A673 (cell line): ENCODE measurements at regions not wholly inside any gene's neighbourhood (a gene's known extent, or its start where the extent isn't known, plus 50 kb on each side); places are given as distances from the start of the nearest gene placed in this dataset.

ENCODE experiments used
- EZH2 ChIP-seq: fragments of 200-600 bp; sonication (generic); IDR thresholded peaks from 2 replicates; pipeline ENCODE4 v1.6.1; 2017; ENCODE audit warnings: borderline replicate concordance, low read depth, mild to moderate bottlenecking, mixed read lengths, antibody characterized with exemption, low read length; ENCODE audit not compliant: poor library complexity, severe bottlenecking
- TF ChIP-seq, protein P1 (sequence below): fragments of 300-800, 200-600 bp; sonication (generic); conservative IDR thresholded peaks from 2 replicates; pipeline ENCODE4 v1.5.1; 2017; ENCODE audit warnings: low read depth, mild to moderate bottlenecking, antibody characterized with exemption, low read length, moderate library complexity, mixed read lengths

GRCh38 chr5:130937046-130937445 is 228.0 kb downstream of the HINT1 start:
- TF ChIP-seq, protein P1, sequence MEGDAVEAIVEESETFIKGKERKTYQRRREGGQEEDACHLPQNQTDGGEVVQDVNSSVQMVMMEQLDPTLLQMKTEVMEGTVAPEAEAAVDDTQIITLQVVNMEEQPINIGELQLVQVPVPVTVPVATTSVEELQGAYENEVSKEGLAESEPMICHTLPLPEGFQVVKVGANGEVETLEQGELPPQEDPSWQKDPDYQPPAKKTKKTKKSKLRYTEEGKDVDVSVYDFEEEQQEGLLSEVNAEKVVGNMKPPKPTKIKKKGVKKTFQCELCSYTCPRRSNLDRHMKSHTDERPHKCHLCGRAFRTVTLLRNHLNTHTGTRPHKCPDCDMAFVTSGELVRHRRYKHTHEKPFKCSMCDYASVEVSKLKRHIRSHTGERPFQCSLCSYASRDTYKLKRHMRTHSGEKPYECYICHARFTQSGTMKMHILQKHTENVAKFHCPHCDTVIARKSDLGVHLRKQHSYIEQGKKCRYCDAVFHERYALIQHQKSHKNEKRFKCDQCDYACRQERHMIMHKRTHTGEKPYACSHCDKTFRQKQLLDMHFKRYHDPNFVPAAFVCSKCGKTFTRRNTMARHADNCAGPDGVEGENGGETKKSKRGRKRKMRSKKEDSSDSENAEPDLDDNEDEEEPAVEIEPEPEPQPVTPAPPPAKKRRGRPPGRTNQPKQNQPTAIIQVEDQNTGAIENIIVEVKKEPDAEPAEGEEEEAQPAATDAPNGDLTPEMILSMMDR: no peak
- no peak for TF ChIP-seq EZH2
